SK-N-SH (cell line): ENCODE measurements at regions not wholly inside any gene's neighbourhood (a gene's known extent, or its start where the extent isn't known, plus 50 kb on each side); places are given as distances from the start of the nearest gene placed in this dataset.

Experiments
- CTCF ChIA-PET: fragments of 300-600, 350-600 bp; formaldehyde crosslinking; extraction: SDS; loops from one replicate; lab custom pipeline; 2021; lab: Yijun Ruan, JAX
- POLR2A ChIA-PET: fragments of 350-600 bp; sonication (Branson Sonifier 250); formaldehyde crosslinking; extraction: SDS; loops from one replicate; lab custom pipeline; 2020; ENCODE audit warnings: antibody characterized with exemption, inconsistent platforms; lab: Yijun Ruan, JAX
- DNase-seq: peaks from one replicate; pipeline ENCODE4 v3.0.0; 2012
- H2AFZ ChIP-seq: fragments of 200-600 bp; sonication (generic); 2 replicates; pipeline ENCODE4 v1.8.1; 2016; ENCODE audit warnings: antibody characterized with exemption, mild to moderate bottlenecking, low read depth
- H3F3A ChIP-seq: fragments of 200-600 bp; sonication (generic); replicated peaks from 2 replicates; pipeline ENCODE3; 2016; ENCODE audit warnings: antibody characterized with exemption, mild to moderate bottlenecking; ENCODE audit not compliant: insufficient read depth
- H3K27ac ChIP-seq, 2 experiments: fragments of 200-500 bp in 1 of 2; fragments of 200-600 bp in 1 of 2; sonication (Bioruptor generic) in 1 of 2; sonication (generic), shearing (Covaris generic) in 1 of 2; 2 replicates each; pipeline versions ENCODE4 v1.5.1 to v1.6.1; 2014 to 2016; ENCODE audit warnings: low read depth in 2 of 2, inconsistent platforms in 1 of 2, low read length in 1 of 2, mild to moderate bottlenecking in 1 of 2, mixed read lengths in 1 of 2
- H3K27me3 ChIP-seq: fragments of 200-600 bp; sonication (generic), shearing (Covaris generic); 2 replicates; pipeline ENCODE4 v1.6.1; 2016; ENCODE audit warnings: mixed run types; ENCODE audit not compliant: insufficient read depth
- H3K36me3 ChIP-seq, 2 experiments: fragments of 200-500 bp in 1 of 2; fragments of 200-600 bp in 1 of 2; sonication (Bioruptor generic) in 1 of 2; sonication (generic) in 1 of 2; replicated peaks in 1 of 2; 2 replicates each; pipeline versions ENCODE3 to v1.5.1; 2014 to 2016; ENCODE audit warnings: low read length in 1 of 2, mild to moderate bottlenecking in 1 of 2; ENCODE audit not compliant: insufficient read depth in 2 of 2, control insufficient read depth in 1 of 2
- H3K4me1 ChIP-seq, 2 experiments: fragments of 200-500 bp in 1 of 2; fragments of 200-600 bp in 1 of 2; sonication (Bioruptor generic) in 1 of 2; sonication (generic), shearing (Covaris generic) in 1 of 2; 2 replicates each; pipeline versions ENCODE4 v1.5.1 to v1.6.1; 2014 to 2016; ENCODE audit warnings: low read depth in 1 of 2, low read length in 1 of 2, mixed run types in 1 of 2; ENCODE audit not compliant: insufficient read depth in 2 of 2, control insufficient read depth in 1 of 2
- H3K4me2 ChIP-seq: fragments of 200-600 bp; sonication (generic), shearing (Covaris generic); 2 replicates; pipeline ENCODE4 v1.6.1; 2017; ENCODE audit warnings: mixed run types
- H3K4me3 ChIP-seq, 2 experiments: fragments of 200-500 bp in 1 of 2; fragments of 200-600 bp in 1 of 2; sonication (Bioruptor generic) in 1 of 2; sonication (generic), shearing (Covaris generic) in 1 of 2; 2 replicates each; pipeline versions ENCODE4 v1.5.1 to v1.8.1; 2014 to 2016; ENCODE audit warnings: low read depth in 2 of 2, inconsistent platforms in 1 of 2, low read length in 1 of 2, mild to moderate bottlenecking in 1 of 2, mixed read lengths in 1 of 2, moderate library complexity in 1 of 2
- H3K79me2 ChIP-seq: fragments of 200-600 bp; sonication (generic); 2 replicates; pipeline ENCODE4 v1.8.1; 2017; ENCODE audit warnings: mild to moderate bottlenecking; ENCODE audit not compliant: insufficient read depth
- H3K9ac ChIP-seq: fragments of 200-600 bp; sonication (generic); 2 replicates; pipeline ENCODE4 v1.6.1; 2017; ENCODE audit warnings: mixed run types
- H3K9me2 ChIP-seq: fragments of 200-600 bp; sonication (generic); 2 replicates; pipeline ENCODE4 v1.6.1; 2017; ENCODE audit warnings: mixed run types
- H3K9me3 ChIP-seq: fragments of 200-600 bp; sonication (generic); 2 replicates; pipeline ENCODE4 v1.6.1; 2017; ENCODE audit warnings: mixed run types, mild to moderate bottlenecking, moderate library complexity
- H4K20me1 ChIP-seq: fragments of 200-600 bp; sonication (generic); 2 replicates; pipeline ENCODE4 v1.6.1; 2017; ENCODE audit warnings: mild to moderate bottlenecking, mixed run types; ENCODE audit not compliant: insufficient read depth
- CHD2 ChIP-seq: fragments of 150-350 bp; IDR thresholded peaks from 2 replicates; pipeline ENCODE4 v1.6.1; 2018; ENCODE audit warnings: low read length; ENCODE audit not compliant: partially characterized antibody
- ELF1 ChIP-seq: IDR thresholded peaks from 2 replicates; pipeline ENCODE4 v1.4.0; 2012
- EP300 ChIP-seq, 2 experiments: IDR thresholded peaks; 2 replicates each; pipeline versions ENCODE4 v1.4.0 to v1.6.1; 2012; ENCODE audit warnings: borderline replicate concordance in 1 of 2, low read depth in 1 of 2, low read length in 1 of 2
- FOSL2 ChIP-seq: IDR thresholded peaks from 2 replicates; pipeline ENCODE4 v1.4.0; 2012; ENCODE audit warnings: low read depth, mild to moderate bottlenecking, moderate library complexity, borderline replicate concordance
- GATA2 ChIP-seq: sonication (generic); formaldehyde crosslinking; IDR thresholded peaks from 2 replicates; pipeline ENCODE4 v1.5.0; 2020; ENCODE audit warnings: mild to moderate bottlenecking, missing genetic modification reagents
- MEF2A ChIP-seq: IDR thresholded peaks from 2 replicates; pipeline ENCODE4 v1.4.0; 2012; ENCODE audit warnings: low read depth, borderline replicate concordance
- MXI1 ChIP-seq: IDR thresholded peaks from 2 replicates; pipeline ENCODE4 v1.6.1; 2012; ENCODE audit warnings: mild to moderate bottlenecking, low read depth, low read length, improper control_type of control experiment
- NFIC ChIP-seq: IDR thresholded peaks from 2 replicates; pipeline ENCODE4 v1.4.0; 2012; ENCODE audit warnings: borderline replicate concordance
- NRF1 ChIP-seq: IDR thresholded peaks from 2 replicates; pipeline ENCODE4 v1.6.1; 2012; ENCODE audit warnings: low read depth, mild to moderate bottlenecking, low read length
- RAD21 ChIP-seq: IDR thresholded peaks from 2 replicates; pipeline ENCODE4 v1.6.1; 2012; ENCODE audit warnings: mild to moderate bottlenecking, low read length
- RCOR1 ChIP-seq: fragments of 150-350 bp; IDR thresholded peaks from 2 replicates; pipeline ENCODE4 v1.6.1; 2017; ENCODE audit warnings: antibody characterized with exemption, low read length
- RXRA ChIP-seq: IDR thresholded peaks from 2 replicates; pipeline ENCODE4 v1.4.0; 2012; ENCODE audit warnings: low read depth, mild to moderate bottlenecking, borderline replicate concordance
- TEAD4 ChIP-seq: IDR thresholded peaks from 2 replicates; pipeline ENCODE4 v1.4.0; 2012; ENCODE audit warnings: mild to moderate bottlenecking, borderline replicate concordance; ENCODE audit not compliant: insufficient read depth
- USF1 ChIP-seq: IDR thresholded peaks from 2 replicates; pipeline ENCODE4 v1.4.0; 2012; ENCODE audit warnings: low read depth, borderline replicate concordance
- USF2 ChIP-seq: fragments of 150-350 bp; IDR thresholded peaks from 2 replicates; pipeline ENCODE4 v1.6.1; 2017; ENCODE audit warnings: antibody characterized with exemption, low read length, low read depth, borderline replicate concordance
- YY1 ChIP-seq: IDR thresholded peaks from 2 replicates; pipeline ENCODE4 v1.4.0; 2012; ENCODE audit warnings: low read depth, mild to moderate bottlenecking
- WGBS: methylation state at CpG from one replicate; pipeline ENCODE4 v1.1.6; 2017; ENCODE audit warnings: low lambda C conversion rate; 5-methylcytosine and 5-hydroxymethylcytosine counted together
- TF ChIP-seq, protein P1 (sequence below): IDR thresholded peaks from 2 replicates; pipeline ENCODE4 v1.4.0; 2012; ENCODE audit warnings: low read depth, borderline replicate concordance
- TF ChIP-seq, protein P2 (sequence below): IDR thresholded peaks from 2 replicates; pipeline ENCODE4 v1.4.0; 2012; ENCODE audit warnings: low read depth
- TF ChIP-seq, protein P3 (sequence below): IDR thresholded peaks from 2 replicates; pipeline ENCODE4 v1.6.1; 2012; ENCODE audit warnings: mild to moderate bottlenecking, low read depth, low read length, moderate library complexity
- TF ChIP-seq, protein P4 (sequence below): fragments of 200-600 bp; sonication (generic); IDR thresholded peaks from 2 replicates; pipeline ENCODE4 v1.6.1; 2017; ENCODE audit warnings: antibody characterized with exemption, mild to moderate bottlenecking, moderate library complexity

DNA sequence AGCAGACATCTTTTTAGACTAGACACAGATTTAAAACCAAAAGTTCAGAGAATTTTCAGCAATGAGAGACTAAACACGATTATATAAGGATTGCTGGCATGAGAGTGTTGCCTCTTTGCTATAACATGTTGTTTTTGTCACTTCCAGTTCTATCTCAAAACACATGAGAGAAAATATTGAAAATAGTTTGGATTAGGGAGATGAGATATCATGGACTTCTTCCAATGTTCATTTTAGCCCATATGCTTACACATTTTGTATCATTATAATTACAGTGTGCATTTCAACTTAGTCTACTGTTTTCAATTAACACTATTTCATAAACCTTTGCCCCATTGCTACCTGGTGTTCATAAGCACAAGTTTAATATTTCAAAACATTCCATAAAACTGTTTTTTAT, 175.9 kb upstream of the PGR start:
- ChIA-PET POLR2A (no interaction called here), CTCF (no interaction called here)
- Histone ChIP-seq H3K27me3 (no peaks in the 10 kb centered on the region), H3K4me3 (no peak overlapping the region), H3K4me1 (no peaks in the 10 kb centered on the region), H3K79me2 (no peaks in the 10 kb centered on the region), H3F3A (no peaks in the 10 kb centered on the region), H3K9me2 (no peaks in the 10 kb centered on the region), H3K27ac (no peak overlapping the region), H2AFZ (no peak overlapping the region), H3K9me3 (no peaks in the 10 kb centered on the region), H4K20me1 (no peaks in the 10 kb centered on the region), H3K9ac (no peak overlapping the region), H3K4me2 (no peak overlapping the region), H3K36me3 (no peaks in the 10 kb centered on the region)
- no peak for DNase-seq
- TF ChIP-seq NFIC (no peak), MEF2A (no peak), EP300 (IDR thresholded peaks at IDR 0.05; ENCODE audit: borderline replicate concordance in 1 of 2, low read depth in 1 of 2, low read length in 1 of 2) (no peak), MXI1 (no peak), YY1 (no peak), RXRA (no peak), ELF1 (no peak), RCOR1 (no peak), NRF1 (no peak), RAD21 (no peak), CHD2 (no peak), FOSL2 (no peak), USF2 (no peak), GATA2 (CRISPR knock-in tag) (no peak)
- TF ChIP-seq, protein P1, sequence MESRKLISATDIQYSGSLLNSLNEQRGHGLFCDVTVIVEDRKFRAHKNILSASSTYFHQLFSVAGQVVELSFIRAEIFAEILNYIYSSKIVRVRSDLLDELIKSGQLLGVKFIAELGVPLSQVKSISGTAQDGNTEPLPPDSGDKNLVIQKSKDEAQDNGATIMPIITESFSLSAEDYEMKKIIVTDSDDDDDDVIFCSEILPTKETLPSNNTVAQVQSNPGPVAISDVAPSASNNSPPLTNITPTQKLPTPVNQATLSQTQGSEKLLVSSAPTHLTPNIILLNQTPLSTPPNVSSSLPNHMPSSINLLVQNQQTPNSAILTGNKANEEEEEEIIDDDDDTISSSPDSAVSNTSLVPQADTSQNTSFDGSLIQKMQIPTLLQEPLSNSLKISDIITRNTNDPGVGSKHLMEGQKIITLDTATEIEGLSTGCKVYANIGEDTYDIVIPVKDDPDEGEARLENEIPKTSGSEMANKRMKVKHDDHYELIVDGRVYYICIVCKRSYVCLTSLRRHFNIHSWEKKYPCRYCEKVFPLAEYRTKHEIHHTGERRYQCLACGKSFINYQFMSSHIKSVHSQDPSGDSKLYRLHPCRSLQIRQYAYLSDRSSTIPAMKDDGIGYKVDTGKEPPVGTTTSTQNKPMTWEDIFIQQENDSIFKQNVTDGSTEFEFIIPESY: no peak
- TF ChIP-seq, protein P2, sequence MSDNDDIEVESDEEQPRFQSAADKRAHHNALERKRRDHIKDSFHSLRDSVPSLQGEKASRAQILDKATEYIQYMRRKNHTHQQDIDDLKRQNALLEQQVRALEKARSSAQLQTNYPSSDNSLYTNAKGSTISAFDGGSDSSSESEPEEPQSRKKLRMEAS: no peak
- WGBS: 0% methylated on average over 1 of the region's 1 CpG

- ChIA-PET POLR2A (no interaction called here), CTCF (no interaction called here)
- Histone ChIP-seq H3K9me3 (no peaks in the 10 kb centered on the region), H3K27ac (no peak overlapping the region), H3K27me3 (no peaks in the 10 kb centered on the region), H3K9me2 (no peaks in the 10 kb centered on the region), H3K36me3 (no peaks in the 10 kb centered on the region), H3K4me2 (no peak overlapping the region), H3K4me3 (no peak overlapping the region), H3K9ac (no peak overlapping the region), H3F3A (no peaks in the 10 kb centered on the region), H3K79me2 (no peaks in the 10 kb centered on the region), H3K4me1 (no peaks in the 10 kb centered on the region), H4K20me1 (no peaks in the 10 kb centered on the region), H2AFZ (no peak overlapping the region)
- DNase-seq: no peak
- WGBS: 9% methylated on average over 6 of the region's 6 CpGs
- TF ChIP-seq, protein P2: no peak
- TF ChIP-seq YY1 (no peak), TEAD4 (no peak), NRF1 (no peak), USF1 (no peak), EP300 (IDR thresholded peaks at IDR 0.05; ENCODE audit: borderline replicate concordance in 1 of 2, low read depth in 1 of 2, low read length in 1 of 2) (no peak)
- TF ChIP-seq, protein P3, sequence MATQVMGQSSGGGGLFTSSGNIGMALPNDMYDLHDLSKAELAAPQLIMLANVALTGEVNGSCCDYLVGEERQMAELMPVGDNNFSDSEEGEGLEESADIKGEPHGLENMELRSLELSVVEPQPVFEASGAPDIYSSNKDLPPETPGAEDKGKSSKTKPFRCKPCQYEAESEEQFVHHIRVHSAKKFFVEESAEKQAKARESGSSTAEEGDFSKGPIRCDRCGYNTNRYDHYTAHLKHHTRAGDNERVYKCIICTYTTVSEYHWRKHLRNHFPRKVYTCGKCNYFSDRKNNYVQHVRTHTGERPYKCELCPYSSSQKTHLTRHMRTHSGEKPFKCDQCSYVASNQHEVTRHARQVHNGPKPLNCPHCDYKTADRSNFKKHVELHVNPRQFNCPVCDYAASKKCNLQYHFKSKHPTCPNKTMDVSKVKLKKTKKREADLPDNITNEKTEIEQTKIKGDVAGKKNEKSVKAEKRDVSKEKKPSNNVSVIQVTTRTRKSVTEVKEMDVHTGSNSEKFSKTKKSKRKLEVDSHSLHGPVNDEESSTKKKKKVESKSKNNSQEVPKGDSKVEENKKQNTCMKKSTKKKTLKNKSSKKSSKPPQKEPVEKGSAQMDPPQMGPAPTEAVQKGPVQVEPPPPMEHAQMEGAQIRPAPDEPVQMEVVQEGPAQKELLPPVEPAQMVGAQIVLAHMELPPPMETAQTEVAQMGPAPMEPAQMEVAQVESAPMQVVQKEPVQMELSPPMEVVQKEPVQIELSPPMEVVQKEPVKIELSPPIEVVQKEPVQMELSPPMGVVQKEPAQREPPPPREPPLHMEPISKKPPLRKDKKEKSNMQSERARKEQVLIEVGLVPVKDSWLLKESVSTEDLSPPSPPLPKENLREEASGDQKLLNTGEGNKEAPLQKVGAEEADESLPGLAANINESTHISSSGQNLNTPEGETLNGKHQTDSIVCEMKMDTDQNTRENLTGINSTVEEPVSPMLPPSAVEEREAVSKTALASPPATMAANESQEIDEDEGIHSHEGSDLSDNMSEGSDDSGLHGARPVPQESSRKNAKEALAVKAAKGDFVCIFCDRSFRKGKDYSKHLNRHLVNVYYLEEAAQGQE: no peak
- TF ChIP-seq, protein P4, sequence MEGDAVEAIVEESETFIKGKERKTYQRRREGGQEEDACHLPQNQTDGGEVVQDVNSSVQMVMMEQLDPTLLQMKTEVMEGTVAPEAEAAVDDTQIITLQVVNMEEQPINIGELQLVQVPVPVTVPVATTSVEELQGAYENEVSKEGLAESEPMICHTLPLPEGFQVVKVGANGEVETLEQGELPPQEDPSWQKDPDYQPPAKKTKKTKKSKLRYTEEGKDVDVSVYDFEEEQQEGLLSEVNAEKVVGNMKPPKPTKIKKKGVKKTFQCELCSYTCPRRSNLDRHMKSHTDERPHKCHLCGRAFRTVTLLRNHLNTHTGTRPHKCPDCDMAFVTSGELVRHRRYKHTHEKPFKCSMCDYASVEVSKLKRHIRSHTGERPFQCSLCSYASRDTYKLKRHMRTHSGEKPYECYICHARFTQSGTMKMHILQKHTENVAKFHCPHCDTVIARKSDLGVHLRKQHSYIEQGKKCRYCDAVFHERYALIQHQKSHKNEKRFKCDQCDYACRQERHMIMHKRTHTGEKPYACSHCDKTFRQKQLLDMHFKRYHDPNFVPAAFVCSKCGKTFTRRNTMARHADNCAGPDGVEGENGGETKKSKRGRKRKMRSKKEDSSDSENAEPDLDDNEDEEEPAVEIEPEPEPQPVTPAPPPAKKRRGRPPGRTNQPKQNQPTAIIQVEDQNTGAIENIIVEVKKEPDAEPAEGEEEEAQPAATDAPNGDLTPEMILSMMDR: no peak
These were observed 169.6 kb upstream of the PGR start for GRCh38 chr11:101299210-101299609.
